Stimulated activated CD8-positive, alpha-beta memory T cell treated with anti-CD3 and anti-CD28 coated beads, Interleukin-12 subunit alpha, Interleukin-12 subunit beta, amount 100 ng/mL, for 24 hours (primary cell): ENCODE measurements at regions not wholly inside any gene's neighbourhood (a gene's known extent, or its start where the extent isn't known, plus 50 kb on each side); places are given as distances from the start of the nearest gene placed in this dataset.

Source experiments
- DNase-seq: peaks from one replicate; pipeline ENCODE4 v3.0.0-alpha.2; 2020; ENCODE audit errors: extremely low read depth

- DNase-seq, result no peak
Observed at GRCh38 chr6:156057869-156058268, 602.2 kb upstream of the NOX3 start.

- no peak for DNase-seq
Observed at GRCh38 chr6:156056085-156056484, 600.4 kb upstream of the NOX3 start.

GRCh38 chr6:156053626-156054025 lies 598.0 kb upstream of the NOX3 start:
- DNase-seq, result no peak

- no peak for DNase-seq
Observed at GRCh38 chr6:156046841-156047449, 591.3 kb upstream of the NOX3 start.

GRCh38 chr6:156046268-156046665 lies 590.6 kb upstream of the NOX3 start:
- no peak for DNase-seq

GRCh38 chr6:156045401-156046267 lies 590.0 kb upstream of the NOX3 start:
- DNase-seq, result no peak

- DNase-seq, result no peak
Observed at GRCh38 chr6:156033598-156033997, 578.0 kb upstream of the NOX3 start.

GRCh38 chr6:156031516-156031915 lies 575.9 kb upstream of the NOX3 start:
- no peak for DNase-seq

GRCh38 chr6:156030053-156030452 lies 574.4 kb upstream of the NOX3 start:
- DNase-seq, result no peak

- DNase-seq, result no peak
Observed at GRCh38 chr6:156029286-156029985, 573.8 kb upstream of the NOX3 start.

GRCh38 chr6:156028335-156029131 lies 572.9 kb upstream of the NOX3 start:
- no peak for DNase-seq

GRCh38 chr6:156027248-156027626 lies 571.6 kb upstream of the NOX3 start:
- no peak for DNase-seq

- DNase-seq, result no peak
Observed at GRCh38 chr6:156026486-156027247, 571.0 kb upstream of the NOX3 start.

GRCh38 chr6:156024339-156024738 lies 568.7 kb upstream of the NOX3 start:
- no peak for DNase-seq

- DNase-seq, result no peak
Observed at GRCh38 chr6:156021746-156022396, 566.2 kb upstream of the NOX3 start.

- no peak for DNase-seq
Observed at GRCh38 chr6:156017838-156018237, 562.2 kb upstream of the NOX3 start.

GRCh38 chr6:156016186-156016976 lies 560.7 kb upstream of the NOX3 start:
- no peak for DNase-seq

GRCh38 chr6:156013155-156013554 lies 557.5 kb upstream of the NOX3 start:
- DNase-seq, result no peak

GRCh38 chr6:156009656-156010055 lies 554.0 kb upstream of the NOX3 start:
- no peak for DNase-seq

GRCh38 chr6:156004796-156005195 lies 549.2 kb upstream of the NOX3 start:
- no peak for DNase-seq
